CD4-positive, alpha-beta T cell (primary cell): ENCODE measurements at regions not wholly inside any gene's neighbourhood (a gene's known extent, or its start where the extent isn't known, plus 50 kb on each side); places are given as distances from the start of the nearest gene placed in this dataset.
A peak's percentile ranks its signal among the peaks of the same experiment; 100 is the strongest.

Experiments used
- ATAC-seq: fragments of 200-7000 bp; cut with Tn5 transposase; one replicate; pipeline ENCODE4 v1.10.0; 2022; ENCODE audit warnings: mild to moderate bottlenecking; ENCODE audit not compliant: poor library complexity
- CTCF ChIA-PET: fragments of 350-600 bp; sonication (Branson Sonifier 250); formaldehyde crosslinking; loops from one replicate; lab custom pipeline; 2021; ENCODE audit warnings: antibody characterized with exemption, inconsistent platforms; lab: Charles Lee
- POLR2A ChIA-PET: fragments of 350-600 bp; sonication (Branson Sonifier 250); formaldehyde crosslinking; loops from one replicate; lab custom pipeline; 2021; ENCODE audit warnings: antibody characterized with exemption, inconsistent platforms; lab: Charles Lee
- DNase-seq, 14 experiments: peaks; one replicate each; pipeline ENCODE4 v3.0.0-alpha.2; 2013 to 2020; ENCODE audit warnings: mixed read lengths in 2 of 14
- H3K27ac ChIP-seq, 2 donors: one replicate each; pipeline versions ENCODE4 v1.5.1 to v1.7.0; 2013; ENCODE audit warnings: low read length in 2 of 2, low read depth in 1 of 2, mild to moderate bottlenecking in 1 of 2
- H3K27me3 ChIP-seq, 2 experiments: 1 replicate in 1 of 2; 2 replicates in 1 of 2; pipeline versions ENCODE4 v1.6.1 to v1.7.0; 2013; ENCODE audit warnings: low read length in 2 of 2, control low read depth in 1 of 2, mild to moderate bottlenecking in 1 of 2, moderate library complexity in 1 of 2; ENCODE audit not compliant: insufficient read depth in 2 of 2, control insufficient read depth in 1 of 2
- H3K36me3 ChIP-seq: one replicate; pipeline ENCODE4 v1.6.1; 2013; ENCODE audit warnings: low read length, control low read depth; ENCODE audit not compliant: insufficient read depth
- H3K4me1 ChIP-seq: one replicate; pipeline ENCODE4 v1.6.1; 2013; ENCODE audit warnings: low read length, control low read depth; ENCODE audit not compliant: insufficient read depth
- H3K4me3 ChIP-seq: one replicate; pipeline ENCODE4 v1.5.1; 2013; ENCODE audit warnings: mild to moderate bottlenecking, low read length, moderate library complexity
- H3K9me3 ChIP-seq, 2 experiments: 1 replicate in 1 of 2; 2 replicates in 1 of 2; pipeline versions ENCODE4 v1.6.1 to v1.7.0; 2013; ENCODE audit warnings: low read length in 2 of 2, mild to moderate bottlenecking in 2 of 2, control low read depth in 1 of 2, moderate library complexity in 1 of 2; ENCODE audit not compliant: control insufficient read depth in 1 of 2, insufficient read depth in 1 of 2
- H3K27ac Mint-ChIP-seq: one replicate; pipeline ENCODE4 v1.8.0; 2020; ENCODE audit warnings: mixed read lengths
- H3K27me3 Mint-ChIP-seq: one replicate; pipeline ENCODE4 v1.8.0; 2021; ENCODE audit warnings: mixed read lengths
- H3K36me3 Mint-ChIP-seq: one replicate; pipeline ENCODE4 v1.8.0; 2021; ENCODE audit warnings: low read depth, mixed read lengths
- H3K4me1 Mint-ChIP-seq: one replicate; pipeline ENCODE4 v1.8.0; 2021; ENCODE audit warnings: low read depth, mixed read lengths
- H3K4me3 Mint-ChIP-seq: one replicate; pipeline ENCODE4 v1.8.0; 2020; ENCODE audit warnings: mild to moderate bottlenecking, mixed read lengths
- H3K9me3 Mint-ChIP-seq: one replicate; pipeline ENCODE4 v1.8.0; 2020; ENCODE audit warnings: mixed read lengths
- intact Hi-C, 2 experiments: fragments of 100-400 bp; cut with DNase I in 1 of 2; cut with micrococcal nuclease in 1 of 2; formaldehyde crosslinking; loops; one replicate each; pipeline versions ENCODE4 v1.15.1 to v1.9.0; 2023 to 2025; cut with DNase I, micrococcal nuclease
- TF ChIP-seq, protein P1 (sequence below): fragments of 200-600 bp; IDR thresholded peaks from one replicate; pipeline ENCODE4 v1.8.0; 2022; ENCODE audit warnings: antibody characterized with exemption, mild to moderate bottlenecking

DNA sequence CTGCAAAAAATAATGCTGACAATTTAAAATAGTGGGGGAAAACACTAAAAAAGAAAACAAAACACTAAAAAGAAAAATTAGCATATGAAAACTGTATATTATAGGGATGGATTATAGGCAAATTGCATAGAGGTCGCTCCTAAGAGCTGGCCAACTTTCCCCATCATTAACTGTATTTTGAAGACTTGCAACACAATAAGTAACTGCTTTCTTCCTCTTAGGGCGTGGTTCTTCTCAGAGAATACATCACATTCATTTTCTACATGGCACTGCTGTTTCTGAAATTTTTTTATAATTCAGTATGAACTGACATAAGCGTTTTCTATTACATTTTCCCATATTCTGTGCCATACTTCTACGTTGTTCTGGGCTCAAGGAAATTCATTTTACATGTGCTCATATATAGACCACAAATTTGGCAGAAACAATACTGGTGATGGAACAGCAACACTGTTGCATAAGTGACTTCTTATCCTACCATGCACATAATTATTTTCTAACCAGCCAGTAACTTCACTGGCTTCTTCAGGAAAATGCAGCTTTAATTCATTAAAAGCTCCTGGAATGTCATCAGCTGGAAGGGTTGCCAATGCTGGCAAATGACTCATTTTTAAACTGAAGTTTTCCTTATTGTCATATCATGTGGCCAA is 171.2 kb upstream of the DMAC1 start:
- peaks cover 22% of the 10 kb centered on the region for H3K4me1 ChIP-seq
- H3K4me1 Mint-ChIP-seq, result peaks cover 45% of the 10 kb centered on the region
- H3K27me3 Mint-ChIP-seq, result no peaks in the 10 kb centered on the region
- POLR2A ChIA-PET, result no interaction called here
- no peak overlapping the region for H3K27ac ChIP-seq
- H3K9me3 ChIP-seq, result no peaks in the 10 kb centered on the region
- TF ChIP-seq, protein P1, sequence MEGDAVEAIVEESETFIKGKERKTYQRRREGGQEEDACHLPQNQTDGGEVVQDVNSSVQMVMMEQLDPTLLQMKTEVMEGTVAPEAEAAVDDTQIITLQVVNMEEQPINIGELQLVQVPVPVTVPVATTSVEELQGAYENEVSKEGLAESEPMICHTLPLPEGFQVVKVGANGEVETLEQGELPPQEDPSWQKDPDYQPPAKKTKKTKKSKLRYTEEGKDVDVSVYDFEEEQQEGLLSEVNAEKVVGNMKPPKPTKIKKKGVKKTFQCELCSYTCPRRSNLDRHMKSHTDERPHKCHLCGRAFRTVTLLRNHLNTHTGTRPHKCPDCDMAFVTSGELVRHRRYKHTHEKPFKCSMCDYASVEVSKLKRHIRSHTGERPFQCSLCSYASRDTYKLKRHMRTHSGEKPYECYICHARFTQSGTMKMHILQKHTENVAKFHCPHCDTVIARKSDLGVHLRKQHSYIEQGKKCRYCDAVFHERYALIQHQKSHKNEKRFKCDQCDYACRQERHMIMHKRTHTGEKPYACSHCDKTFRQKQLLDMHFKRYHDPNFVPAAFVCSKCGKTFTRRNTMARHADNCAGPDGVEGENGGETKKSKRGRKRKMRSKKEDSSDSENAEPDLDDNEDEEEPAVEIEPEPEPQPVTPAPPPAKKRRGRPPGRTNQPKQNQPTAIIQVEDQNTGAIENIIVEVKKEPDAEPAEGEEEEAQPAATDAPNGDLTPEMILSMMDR, result no peak
- ATAC-seq, result no peak
- intact Hi-C loops, result loop anchor here in 1 of 2 experiments (5.0 to 10.0 kb wide), 2 partner anchors 34 to 166 kb away; no protein-coding TSS in a partner anchor
- DNase-seq, result no peak
- CTCF ChIA-PET, result no interaction called here
- H3K27ac Mint-ChIP-seq, result no peak overlapping the region
- H3K27me3 ChIP-seq, result no peaks in the 10 kb centered on the region
- H3K4me3 Mint-ChIP-seq, result no peak overlapping the region
- no peak overlapping the region for H3K4me3 ChIP-seq
- H3K36me3 Mint-ChIP-seq, result no peaks in the 10 kb centered on the region
- no peaks in the 10 kb centered on the region for H3K36me3 ChIP-seq
- no peaks in the 10 kb centered on the region for H3K9me3 Mint-ChIP-seq

DNA sequence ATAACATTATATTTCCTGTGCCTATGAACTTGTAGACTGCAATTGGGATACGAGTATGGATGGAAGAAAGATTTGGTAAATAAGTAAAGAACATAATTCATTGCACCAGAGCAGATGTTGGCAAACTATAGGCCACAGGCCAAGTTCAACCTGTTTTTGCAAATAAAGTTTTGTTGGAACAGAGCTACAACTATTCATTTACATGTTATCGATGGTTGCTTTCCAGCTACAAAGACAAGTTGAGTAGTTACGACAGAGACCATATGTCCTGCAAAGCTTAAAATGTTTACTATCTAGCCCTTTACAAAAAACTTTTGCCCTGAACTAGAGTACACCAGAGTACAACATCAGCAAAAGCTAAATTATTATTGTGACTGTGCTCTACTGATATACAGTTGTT is 169.1 kb upstream of the DMAC1 start:
- POLR2A ChIA-PET, result no interaction called here
- no peaks in the 10 kb centered on the region for H3K27me3 Mint-ChIP-seq
- no peaks in the 10 kb centered on the region for H3K27me3 ChIP-seq
- H3K4me1 ChIP-seq, result peaks cover 9% of the 10 kb centered on the region
- no peaks in the 10 kb centered on the region for H3K9me3 ChIP-seq
- H3K27ac Mint-ChIP-seq, result no peak overlapping the region
- no peaks in the 10 kb centered on the region for H3K36me3 ChIP-seq
- no peak overlapping the region for H3K4me3 ChIP-seq
- H3K27ac ChIP-seq, result no peak overlapping the region
- H3K36me3 Mint-ChIP-seq, result no peaks in the 10 kb centered on the region
- CTCF ChIA-PET, result no interaction called here
- peaks cover 26% of the 10 kb centered on the region for H3K4me1 Mint-ChIP-seq
- H3K4me3 Mint-ChIP-seq, result no peak overlapping the region
- DNase-seq (no peak), ATAC-seq (no peak)
- TF ChIP-seq, protein P1, result no peak
- intact Hi-C loops, result loop anchor here in 1 of 2 experiments (5.0 kb wide), 1 partner anchor 51 kb away; no protein-coding TSS in a partner anchor
- H3K9me3 Mint-ChIP-seq, result no peaks in the 10 kb centered on the region

DNA sequence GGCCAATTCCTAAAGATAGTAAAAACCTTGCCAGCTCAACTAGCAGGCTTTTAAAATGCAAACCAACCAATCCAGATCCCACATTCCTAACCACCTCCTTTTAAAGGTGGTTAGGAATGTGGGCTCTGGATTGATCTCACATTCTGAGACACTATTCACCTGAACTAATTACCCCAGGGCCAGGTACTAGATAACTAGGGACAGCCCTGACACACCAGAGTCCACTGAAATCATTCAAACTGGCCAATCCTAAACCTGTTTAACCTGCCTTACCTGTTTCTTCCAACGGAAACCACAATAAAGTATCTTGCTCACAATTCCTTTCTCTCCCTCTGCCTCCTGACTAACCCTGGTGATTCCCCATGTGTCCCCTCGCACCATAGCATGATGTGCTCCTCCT is 168.3 kb upstream of the DMAC1 start:
- ChIA-PET POLR2A (interaction anchor here (1.7 kb wide), 1 partner anchor 8 kb away, joined by 11 read pairs; no protein-coding TSS in a partner anchor), CTCF (no interaction called here)
- no peaks in the 10 kb centered on the region for H3K27me3 Mint-ChIP-seq
- no peaks in the 10 kb centered on the region for H3K9me3 ChIP-seq
- peak overlapping the region; percentile 47 for H3K27ac Mint-ChIP-seq
- no peak for ATAC-seq
- H3K4me1 ChIP-seq, result peaks cover 9% of the 10 kb centered on the region
- no peak overlapping the region for H3K27ac ChIP-seq
- intact Hi-C loops, result loop anchor here in 1 of 2 experiments (5.0 kb wide), 1 partner anchor 51 kb away; no protein-coding TSS in a partner anchor
- H3K9me3 Mint-ChIP-seq, result no peaks in the 10 kb centered on the region
- H3K27me3 ChIP-seq, result no peaks in the 10 kb centered on the region
- no peak overlapping the region for H3K4me3 Mint-ChIP-seq
- peaks cover 19% of the 10 kb centered on the region for H3K4me1 Mint-ChIP-seq
- no peaks in the 10 kb centered on the region for H3K36me3 Mint-ChIP-seq
- H3K36me3 ChIP-seq, result no peaks in the 10 kb centered on the region
- no peak for DNase-seq
- no peak overlapping the region for H3K4me3 ChIP-seq
- TF ChIP-seq, protein P1, result no peak
